ENCODE measurements at regions not wholly inside any gene's neighbourhood (a gene's known extent, or its start where the extent isn't known, plus 50 kb on each side); places are given as distances from the start of the nearest gene placed in this dataset.

GRCh38 chr18:67864677-67865340 is 348.3 kb upstream of the DSEL start:
- peak; percentile 1 for TF ChIP-seq CTCF (IDR thresholded peaks at IDR 0.05; ENCODE audit: control insufficient read depth, insufficient read depth, low read depth, low read length, missing control alignments)
- peak; percentile 98 for DNase-seq (ENCODE audit: low read depth)
- H3K4me3 ChIP-seq (ENCODE audit: control insufficient read depth, low read depth, low read length): no peak overlapping the region

- H3K4me3 ChIP-seq (ENCODE audit: control insufficient read depth, low read depth, low read length): no peak overlapping the region
- DNase-seq (ENCODE audit: low read depth): peak; percentile 14
- TF ChIP-seq CTCF (IDR thresholded peaks at IDR 0.05; ENCODE audit: control insufficient read depth, insufficient read depth, low read depth, low read length, missing control alignments): no peak
These were observed 345.5 kb upstream of the DSEL start for GRCh38 chr18:67862069-67862468.

GRCh38 chr18:67854340-67854739 is 337.8 kb upstream of the DSEL start:
- DNase-seq (ENCODE audit: low read depth): no peak
- no peak for TF ChIP-seq CTCF (IDR thresholded peaks at IDR 0.05; ENCODE audit: control insufficient read depth, insufficient read depth, low read depth, low read length, missing control alignments)
- no peak overlapping the region for H3K4me3 ChIP-seq (ENCODE audit: control insufficient read depth, low read depth, low read length)

GRCh38 chr18:67846422-67847098 is 330.0 kb upstream of the DSEL start:
- DNase-seq (ENCODE audit: low read depth): no peak

GRCh38 chr18:67845035-67845434 is 328.5 kb upstream of the DSEL start:
- DNase-seq (ENCODE audit: low read depth): no peak
- no peak overlapping the region for H3K4me3 ChIP-seq (ENCODE audit: control insufficient read depth, low read depth, low read length)
- TF ChIP-seq CTCF (IDR thresholded peaks at IDR 0.05; ENCODE audit: control insufficient read depth, insufficient read depth, low read depth, low read length, missing control alignments): peak; percentile 23

More at GRCh38 chr18:67846422-67847098, 330.0 kb upstream of the DSEL start:
- TF ChIP-seq CTCF (IDR thresholded peaks at IDR 0.05; ENCODE audit: control insufficient read depth, insufficient read depth, low read depth, low read length, missing control alignments): no peak
- no peak overlapping the region for H3K4me3 ChIP-seq (ENCODE audit: control insufficient read depth, low read depth, low read length)

- H3K4me3 ChIP-seq (ENCODE audit: control insufficient read depth, low read depth, low read length): no peak overlapping the region
- TF ChIP-seq CTCF (IDR thresholded peaks at IDR 0.05; ENCODE audit: control insufficient read depth, insufficient read depth, low read depth, low read length, missing control alignments): no peak
- no peak for DNase-seq (ENCODE audit: low read depth)
These were observed 323.9 kb upstream of the DSEL start for GRCh38 chr18:67840379-67840778.

Measured in AG09309 (cell line).